Endothelial cell of umbilical vein (primary cell): ENCODE measurements at regions not wholly inside any gene's neighbourhood (a gene's known extent, or its start where the extent isn't known, plus 50 kb on each side); places are given as distances from the start of the nearest gene placed in this dataset.

ENCODE experiments used
- BruUV-seq: library from RNA; stranded (reverse); fragments of 400-500 nt; replicated peaks from 2 replicates; lab custom pipeline; 2021; lab: Mats Ljungman, UMichigan
- CTCF ChIA-PET: fragments of 300-600, 350-600 bp; sonication (Branson Sonifier 250); formaldehyde crosslinking; loops from one replicate; lab custom pipeline; 2021; ENCODE audit warnings: antibody characterized with exemption, inconsistent platforms; lab: Charles Lee
- POLR2A ChIA-PET: fragments of 300-600, 350-600 bp; sonication (Branson Sonifier 250); formaldehyde crosslinking; loops from one replicate; lab custom pipeline; 2021; ENCODE audit warnings: antibody characterized with exemption, inconsistent platforms; lab: Charles Lee
- DNase-seq: peaks from one replicate; pipeline ENCODE4 v3.0.0-alpha.2; 2011; ENCODE audit warnings: low read depth, low spot score
- FAIRE-seq: peaks from 2 replicates; lab custom pipeline; 2011; peaks lifted over from hg19 to GRCh38; lab: Jason Lieb, UNC
- H2AFZ ChIP-seq: 2 replicates; pipeline ENCODE4 v1.6.0; 2012; ENCODE audit warnings: low read depth, low read length, control low read depth, inconsistent platforms
- H3K27ac ChIP-seq: 2 replicates; pipeline ENCODE4 v1.5.1; 2011; ENCODE audit warnings: low read depth, mild to moderate bottlenecking, control low read depth, low read length, moderate library complexity; ENCODE audit not compliant: insufficient read depth
- H3K27me3 ChIP-seq, 2 experiments: 2 replicates each; pipeline versions ENCODE4 v1.6.0 to v1.6.1; 2011; ENCODE audit warnings: low read length in 2 of 2, mixed read lengths in 1 of 2; ENCODE audit not compliant: control insufficient read depth in 2 of 2, insufficient read depth in 2 of 2
- H3K36me3 ChIP-seq, 2 experiments: 2 replicates in 1 of 2; 3 replicates in 1 of 2; pipeline ENCODE4 v1.5.1; 2011; ENCODE audit warnings: low read length in 2 of 2, mild to moderate bottlenecking in 1 of 2, moderate library complexity in 1 of 2; ENCODE audit not compliant: control insufficient read depth in 2 of 2, insufficient read depth in 2 of 2; ENCODE audit errors: extremely low read depth in 1 of 2
- H3K4me1 ChIP-seq: 3 replicates; pipeline ENCODE4 v1.5.1; 2011; ENCODE audit warnings: mild to moderate bottlenecking, low read length; ENCODE audit not compliant: control insufficient read depth, insufficient read depth; ENCODE audit errors: extremely low read depth
- H3K4me2 ChIP-seq: 2 replicates; pipeline ENCODE4 v1.6.1; 2011; ENCODE audit warnings: low read length, control low read depth, mixed read lengths; ENCODE audit not compliant: insufficient read depth
- H3K4me3 ChIP-seq, 3 experiments: fragments of 200-600 bp in 1 of 3; sonication (generic), shearing (Covaris generic) in 1 of 3; replicated peaks in 1 of 3; 2 replicates each; pipeline ENCODE4 v1.5.1; 2011 to 2016; ENCODE audit warnings: control low read depth in 3 of 3, low read length in 3 of 3, mild to moderate bottlenecking in 2 of 3, inconsistent platforms in 1 of 3, low read depth in 1 of 3, moderate library complexity in 1 of 3; ENCODE audit not compliant: insufficient read depth in 1 of 3
- H3K79me2 ChIP-seq: 2 replicates; pipeline ENCODE4 v1.6.0; 2012; ENCODE audit warnings: low read length, inconsistent platforms; ENCODE audit not compliant: control insufficient read depth, insufficient read depth
- H3K9ac ChIP-seq: replicated peaks from 2 replicates; pipeline ENCODE3; 2011; ENCODE audit warnings: low read length, control low read depth; ENCODE audit not compliant: insufficient read depth; ENCODE audit errors: extremely low read depth
- H3K9me1 ChIP-seq: replicated peaks from 3 replicates; pipeline ENCODE4 v1.6.0; 2011; ENCODE audit warnings: mild to moderate bottlenecking, low read length; ENCODE audit not compliant: control insufficient read depth, insufficient read depth; ENCODE audit errors: extremely low read depth
- H3K9me3 ChIP-seq: replicated peaks from 2 replicates; pipeline ENCODE4 v1.5.1; 2012; ENCODE audit warnings: low read length, inconsistent platforms; ENCODE audit not compliant: control insufficient read depth, insufficient read depth
- H4K20me1 ChIP-seq: replicated peaks from 2 replicates; pipeline ENCODE3; 2011; ENCODE audit warnings: mild to moderate bottlenecking, low read length; ENCODE audit not compliant: control insufficient read depth, insufficient read depth; ENCODE audit errors: extremely low read depth
- CTCF ChIP-seq, 2 donors: IDR thresholded peaks; 1 replicate in 1 of 2; 2 replicates in 1 of 2; pipeline ENCODE4 v1.5.1; 2011; ENCODE audit warnings: low read length in 2 of 2, mild to moderate bottlenecking in 2 of 2, moderate library complexity in 2 of 2, control low read depth in 1 of 2, inconsistent platforms in 1 of 2, low read depth in 1 of 2; ENCODE audit not compliant: insufficient read depth in 1 of 2; ENCODE audit errors: extremely low read depth in 1 of 2
- EZH2 ChIP-seq: IDR thresholded peaks from 2 replicates; pipeline ENCODE4 v1.6.1; 2012; ENCODE audit warnings: borderline replicate concordance, low read depth, mild to moderate bottlenecking, moderate library complexity, low read length, inconsistent platforms; ENCODE audit not compliant: severe bottlenecking
- FOS ChIP-seq: IDR thresholded peaks from 2 replicates; pipeline ENCODE4 v1.6.1; 2011; ENCODE audit warnings: mild to moderate bottlenecking, low read length, moderate library complexity, borderline replicate concordance; ENCODE audit not compliant: insufficient read depth
- GATA2 ChIP-seq: IDR thresholded peaks from 2 replicates; pipeline ENCODE4 v1.7.0; 2011; ENCODE audit warnings: low read depth, mild to moderate bottlenecking, moderate library complexity, mixed read lengths, low read length; ENCODE audit not compliant: insufficient read length, insufficient read depth
- JUN ChIP-seq: IDR thresholded peaks from 2 replicates; pipeline ENCODE4 v1.6.1; 2011; ENCODE audit warnings: borderline replicate concordance, low read depth; ENCODE audit not compliant: insufficient read length, insufficient read depth
- MYC ChIP-seq: IDR thresholded peaks from one replicate; pipeline ENCODE4 v1.6.1; 2011; ENCODE audit warnings: mild to moderate bottlenecking, low read depth, low read length
- POLR2A ChIP-seq: IDR thresholded peaks from 2 replicates; pipeline ENCODE4 v1.6.1; 2012; ENCODE audit warnings: low read depth, mild to moderate bottlenecking, control low read depth, low read length
- POLR2AphosphoS5 ChIP-seq: IDR thresholded peaks from 2 replicates; pipeline ENCODE4 v1.6.1; 2012; ENCODE audit warnings: low read depth, mild to moderate bottlenecking, control low read depth, low read length, moderate library complexity; ENCODE audit not compliant: insufficient read depth
- dilution Hi-C: fragments of 300-500 bp; cut with MboI; formaldehyde crosslinking; loops from one replicate; pipeline ENCODE4 v1.15.0; 2019; ENCODE audit warnings: low sequenced_read_pairs; ENCODE audit not compliant: extremely low pct_ligation_motif_present
- intact Hi-C: fragments of 100-400 bp; cut with micrococcal nuclease; formaldehyde crosslinking; loops from one replicate; pipeline ENCODE4 v1.10.0; 2022
- TF ChIP-seq, protein P1 (sequence below): IDR thresholded peaks from 2 replicates; pipeline ENCODE4 v1.6.1; 2011; ENCODE audit not compliant: insufficient read depth, insufficient read length

DNA sequence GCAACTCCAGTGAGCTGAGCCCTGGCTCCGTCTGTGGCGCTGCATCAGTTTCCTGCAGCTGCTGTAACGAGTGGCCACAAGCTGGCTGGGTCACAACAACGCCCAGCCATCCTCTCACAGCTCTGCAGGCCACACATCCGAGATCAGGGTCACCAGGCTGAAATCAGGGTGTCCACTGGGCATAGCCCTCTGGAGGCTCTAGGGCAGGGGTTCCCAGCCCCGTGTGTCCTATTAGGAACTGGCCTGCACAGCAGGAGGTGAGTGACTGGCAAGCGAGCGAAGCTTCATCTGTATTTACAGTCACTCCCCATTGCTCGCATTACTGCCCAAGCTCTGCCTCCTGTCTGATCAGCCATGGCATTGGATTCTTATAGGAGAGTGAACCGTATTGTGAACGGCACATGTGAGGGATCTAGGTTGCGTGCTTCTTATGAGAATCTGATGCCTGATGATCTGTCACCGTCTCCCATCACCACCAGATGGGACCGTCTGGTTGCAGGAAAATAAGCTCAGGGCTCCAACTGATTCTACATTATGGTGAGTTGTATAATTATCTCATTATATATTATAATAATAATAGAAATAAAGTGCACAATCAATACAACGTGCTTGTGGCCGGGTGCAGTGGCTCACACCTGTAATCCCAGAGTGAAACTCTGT is 176.5 kb downstream of the SEC14L1 start:
- POLR2A ChIA-PET = no interaction called here
- no peak overlapping the region for H3K9ac ChIP-seq
- peak; percentile 16 for DNase-seq
- H3K4me1 ChIP-seq = peaks cover 20% of the 10 kb centered on the region
- intact Hi-C loops (no loop called here), dilution Hi-C loops (no loop called here)
- no peak for TF ChIP-seq EZH2
- TF ChIP-seq FOS = no peak
- no peak for TF ChIP-seq POLR2A
- TF ChIP-seq, protein P1, sequence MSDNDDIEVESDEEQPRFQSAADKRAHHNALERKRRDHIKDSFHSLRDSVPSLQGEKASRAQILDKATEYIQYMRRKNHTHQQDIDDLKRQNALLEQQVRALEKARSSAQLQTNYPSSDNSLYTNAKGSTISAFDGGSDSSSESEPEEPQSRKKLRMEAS = no peak
- TF ChIP-seq JUN = no peak
- no peak for TF ChIP-seq MYC
- TF ChIP-seq CTCF (IDR thresholded peaks at IDR 0.05; ENCODE audit: extremely low read depth in 1 of 2, insufficient read depth in 1 of 2, low read depth in 1 of 2, low read length in 2 of 2) = no peak
- TF ChIP-seq GATA2 = no peak
- no peak for TF ChIP-seq POLR2AphosphoS5
- no peaks in the 10 kb centered on the region for H3K27me3 ChIP-seq
- BruUV-seq = no TSS peak
- H4K20me1 ChIP-seq = no peaks in the 10 kb centered on the region
- CTCF ChIA-PET = interaction anchor here (0.6 to 0.7 kb wide), 2 partner anchors 13 to 88 kb away, joined by 3 read pairs; no protein-coding TSS in a partner anchor
- no peaks in the 10 kb centered on the region for H3K79me2 ChIP-seq
- no peak overlapping the region for H2AFZ ChIP-seq
- no peaks in the 10 kb centered on the region for H3K36me3 ChIP-seq
- peak; percentile 12 for FAIRE-seq
- H3K4me2 ChIP-seq = no peak overlapping the region
- no peaks in the 10 kb centered on the region for H3K9me3 ChIP-seq
- H3K9me1 ChIP-seq = no peaks in the 10 kb centered on the region
- no peak overlapping the region for H3K4me3 ChIP-seq
- no peak overlapping the region for H3K27ac ChIP-seq
